ENCODE measurements at regions not wholly inside any gene's neighbourhood (a gene's known extent, or its start where the extent isn't known, plus 50 kb on each side); places are given as distances from the start of the nearest gene placed in this dataset.

DNA sequence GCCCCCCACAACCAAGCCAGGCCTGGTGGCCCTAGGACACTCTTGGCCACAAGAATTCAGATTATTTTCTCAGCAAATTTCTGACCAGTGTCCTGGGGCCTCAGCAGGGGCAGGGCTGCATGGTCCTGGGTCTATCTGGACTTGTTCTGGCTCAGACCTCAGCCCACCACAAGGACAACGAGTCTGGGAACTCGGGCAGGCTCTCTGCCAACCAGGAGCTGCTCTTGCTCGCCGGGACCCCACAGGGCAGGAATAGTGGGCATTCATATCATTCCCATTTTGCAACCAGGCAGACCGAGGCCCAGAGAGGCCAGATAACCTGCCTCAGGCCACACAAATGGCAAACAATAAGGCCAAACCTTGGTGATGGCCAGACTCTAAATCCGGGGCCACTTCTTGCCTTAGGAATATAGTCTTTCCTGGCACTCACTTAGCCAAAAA, 75.4 kb upstream of the WNT7B start:
- H3K79me2 ChIP-seq (ENCODE audit: low read length) = peaks cover 44% of the 10 kb centered on the region
- peak overlapping the region; percentile 96 for H3K4me2 ChIP-seq (ENCODE audit: low read length)
- H3K9ac ChIP-seq (ENCODE audit: low read length) = peak overlapping the region; percentile 93
- no peaks in the 10 kb centered on the region for H3K27me3 ChIP-seq (ENCODE audit: low read depth, low read length)
- H3K9me3 ChIP-seq (ENCODE audit: insufficient read depth, low read length) = no peaks in the 10 kb centered on the region
- peaks cover 38% of the 10 kb centered on the region for H3K4me1 ChIP-seq (ENCODE audit: low read length)
- TF ChIP-seq EZH2phosphoT487 (IDR thresholded peaks at IDR 0.05; ENCODE audit: low read depth) = no peak
- TF ChIP-seq, protein P1, sequence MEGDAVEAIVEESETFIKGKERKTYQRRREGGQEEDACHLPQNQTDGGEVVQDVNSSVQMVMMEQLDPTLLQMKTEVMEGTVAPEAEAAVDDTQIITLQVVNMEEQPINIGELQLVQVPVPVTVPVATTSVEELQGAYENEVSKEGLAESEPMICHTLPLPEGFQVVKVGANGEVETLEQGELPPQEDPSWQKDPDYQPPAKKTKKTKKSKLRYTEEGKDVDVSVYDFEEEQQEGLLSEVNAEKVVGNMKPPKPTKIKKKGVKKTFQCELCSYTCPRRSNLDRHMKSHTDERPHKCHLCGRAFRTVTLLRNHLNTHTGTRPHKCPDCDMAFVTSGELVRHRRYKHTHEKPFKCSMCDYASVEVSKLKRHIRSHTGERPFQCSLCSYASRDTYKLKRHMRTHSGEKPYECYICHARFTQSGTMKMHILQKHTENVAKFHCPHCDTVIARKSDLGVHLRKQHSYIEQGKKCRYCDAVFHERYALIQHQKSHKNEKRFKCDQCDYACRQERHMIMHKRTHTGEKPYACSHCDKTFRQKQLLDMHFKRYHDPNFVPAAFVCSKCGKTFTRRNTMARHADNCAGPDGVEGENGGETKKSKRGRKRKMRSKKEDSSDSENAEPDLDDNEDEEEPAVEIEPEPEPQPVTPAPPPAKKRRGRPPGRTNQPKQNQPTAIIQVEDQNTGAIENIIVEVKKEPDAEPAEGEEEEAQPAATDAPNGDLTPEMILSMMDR (IDR thresholded peaks at IDR 0.05; ENCODE audit: low read depth, low read length) = no peak
- H3K36me3 ChIP-seq (replicated peaks; ENCODE audit: low read depth, low read length) = no peaks in the 10 kb centered on the region
- peak overlapping the region; percentile 44 for H2AFZ ChIP-seq (ENCODE audit: low read depth, low read length)
- peak overlapping the region; percentile 74 for H3K27ac ChIP-seq (ENCODE audit: low read length)
- H3K4me3 ChIP-seq (ENCODE audit: low read length) = peak overlapping the region; percentile 86
- H4K20me1 ChIP-seq (ENCODE audit: insufficient read depth, low read length) = no peaks in the 10 kb centered on the region

DNA sequence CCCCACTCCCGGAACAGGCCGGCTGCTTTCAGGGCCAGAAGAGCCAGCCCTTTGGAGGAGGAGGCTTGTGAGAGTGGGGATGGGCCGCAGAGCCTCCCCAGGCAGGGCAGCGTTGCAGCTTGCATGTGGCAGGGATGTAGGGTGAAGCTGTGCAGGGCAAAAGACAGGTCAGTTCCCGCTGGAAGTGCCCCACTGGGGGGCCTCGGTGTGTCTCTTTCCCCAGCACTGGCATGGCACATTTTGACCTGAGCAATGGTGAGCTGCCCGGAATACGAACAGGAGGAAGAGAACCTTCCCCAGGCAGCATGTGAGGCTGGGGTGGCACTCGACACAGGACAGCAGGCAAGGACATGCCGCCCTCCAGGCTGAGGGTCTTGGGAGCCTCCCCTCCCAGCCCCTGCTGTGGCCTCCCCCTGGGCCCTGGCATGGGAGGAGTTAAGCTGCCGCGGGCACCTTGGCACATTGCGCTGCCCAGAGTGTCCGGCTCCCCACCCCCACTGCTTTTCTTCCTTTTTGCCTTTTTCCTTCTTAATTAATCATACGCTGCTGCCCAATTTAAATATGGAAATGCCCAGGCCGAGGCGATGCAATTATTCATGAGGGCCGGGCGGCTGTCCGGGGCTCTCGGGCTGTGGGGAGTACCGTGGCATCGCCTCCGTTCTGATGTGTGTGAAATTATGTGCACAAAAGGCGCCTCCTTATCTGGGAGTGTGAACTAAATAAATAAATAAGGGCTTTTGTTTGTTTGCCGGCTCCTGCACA, 76.0 kb upstream of the WNT7B start:
- TF ChIP-seq EZH2phosphoT487 (IDR thresholded peaks at IDR 0.05; ENCODE audit: low read depth) = no peak
- TF ChIP-seq, protein P1 (IDR thresholded peaks at IDR 0.05; ENCODE audit: low read depth, low read length) = peak; percentile 10; the same call in 1 of the 2 replicates
- H3K4me3 ChIP-seq (ENCODE audit: low read length) = peak overlapping the region; percentile 86
- H3K9ac ChIP-seq (ENCODE audit: low read length) = peak overlapping the region; percentile 93
- peak overlapping the region; percentile 74 for H3K27ac ChIP-seq (ENCODE audit: low read length)
- no peaks in the 10 kb centered on the region for H3K36me3 ChIP-seq (replicated peaks; ENCODE audit: low read depth, low read length)
- peak overlapping the region; percentile 96 for H3K4me2 ChIP-seq (ENCODE audit: low read length)
- peaks cover 39% of the 10 kb centered on the region for H3K4me1 ChIP-seq (ENCODE audit: low read length)
- H3K79me2 ChIP-seq (ENCODE audit: low read length) = peaks cover 49% of the 10 kb centered on the region
- no peaks in the 10 kb centered on the region for H4K20me1 ChIP-seq (ENCODE audit: insufficient read depth, low read length)
- peak overlapping the region; percentile 44 for H2AFZ ChIP-seq (ENCODE audit: low read depth, low read length)
- H3K9me3 ChIP-seq (ENCODE audit: insufficient read depth, low read length) = no peaks in the 10 kb centered on the region
- no peaks in the 10 kb centered on the region for H3K27me3 ChIP-seq (ENCODE audit: low read depth, low read length)

DNA sequence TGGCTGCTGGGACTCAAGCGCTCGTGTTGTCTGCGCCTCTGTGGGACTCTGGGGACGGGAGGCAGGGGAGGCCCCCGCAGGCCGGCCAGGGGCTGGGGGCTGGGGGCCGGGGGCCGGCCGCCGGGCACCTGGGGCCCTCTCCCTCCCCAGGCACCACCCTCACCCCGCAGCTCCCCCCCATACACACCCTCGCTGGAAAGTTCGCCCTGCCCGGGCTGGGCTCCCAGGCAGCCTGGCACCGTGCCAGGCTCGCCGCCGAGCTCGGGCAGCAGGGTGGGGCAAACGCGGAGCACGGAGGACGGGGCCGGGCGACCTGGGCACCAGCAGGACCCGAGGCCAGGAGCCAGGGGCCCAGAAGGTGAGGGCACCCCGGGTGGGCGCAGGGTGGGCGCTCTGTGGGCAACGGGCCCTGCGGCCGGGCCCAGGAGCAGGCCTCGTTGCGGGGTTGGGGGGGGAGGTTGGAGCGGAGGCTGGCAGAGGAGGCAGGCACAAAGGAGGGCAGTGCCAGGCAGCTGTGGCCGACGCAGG, 76.7 kb upstream of the WNT7B start:
- H3K36me3 ChIP-seq (replicated peaks; ENCODE audit: low read depth, low read length) = peaks cover 1% of the 10 kb centered on the region
- peak overlapping the region; percentile 44; the same call in 1 of the 2 replicates for H2AFZ ChIP-seq (ENCODE audit: low read depth, low read length)
- no peaks in the 10 kb centered on the region for H4K20me1 ChIP-seq (ENCODE audit: insufficient read depth, low read length)
- H3K79me2 ChIP-seq (ENCODE audit: low read length) = peaks cover 51% of the 10 kb centered on the region
- peaks cover 43% of the 10 kb centered on the region for H3K4me1 ChIP-seq (ENCODE audit: low read length)
- H3K9me3 ChIP-seq (ENCODE audit: insufficient read depth, low read length) = no peaks in the 10 kb centered on the region
- H3K27me3 ChIP-seq (ENCODE audit: low read depth, low read length) = no peaks in the 10 kb centered on the region
- TF ChIP-seq, protein P1 (IDR thresholded peaks at IDR 0.05; ENCODE audit: low read depth, low read length) = no peak
- TF ChIP-seq EZH2phosphoT487 (IDR thresholded peaks at IDR 0.05; ENCODE audit: low read depth) = no peak
- peak overlapping the region; percentile 86 for H3K4me3 ChIP-seq (ENCODE audit: low read length)
- peak overlapping the region; percentile 74 for H3K27ac ChIP-seq (ENCODE audit: low read length)
- peak overlapping the region; percentile 96 for H3K4me2 ChIP-seq (ENCODE audit: low read length)
- H3K9ac ChIP-seq (ENCODE audit: low read length) = peak overlapping the region; percentile 93
